ENCODE measurements at regions not wholly inside any gene's neighbourhood (a gene's known extent, or its start where the extent isn't known, plus 50 kb on each side); places are given as distances from the start of the nearest gene placed in this dataset.

GRCh38 chr15:60218256-60218655, 179.5 kb downstream of the ANXA2 start:
- TF ChIP-seq ZFX (IDR thresholded peaks at IDR 0.05; ENCODE audit: borderline replicate concordance): no peak
- no peak for TF ChIP-seq CTCF (IDR thresholded peaks at IDR 0.05)
